ENCODE measurements at regions not wholly inside any gene's neighbourhood (a gene's known extent, or its start where the extent isn't known, plus 50 kb on each side); places are given as distances from the start of the nearest gene placed in this dataset.

DNA sequence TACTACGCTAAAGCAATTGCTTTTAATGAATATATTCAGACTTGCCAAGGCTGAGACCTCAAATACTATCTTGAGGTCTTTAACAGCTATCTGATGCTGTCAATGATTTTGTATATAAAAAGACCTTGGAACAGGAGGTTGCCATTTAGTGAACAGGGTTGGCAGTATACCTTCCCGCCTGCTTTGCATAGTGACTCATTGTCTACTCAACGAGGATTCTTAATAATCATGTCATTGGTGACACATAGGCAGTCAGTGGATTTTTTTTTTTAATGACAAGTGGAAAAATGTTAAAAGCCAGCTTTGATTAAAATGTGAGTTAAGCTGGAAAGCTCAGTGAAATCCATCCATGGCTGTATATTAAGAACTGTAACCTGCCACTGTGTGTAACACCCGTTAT lies 164.0 kb downstream of the ASMT start:
- TF ChIP-seq CTCF (conservative IDR thresholded peaks at IDR 0.05; ENCODE audit: low read depth, low read length): no peak
- no peak for DNase-seq (ENCODE audit: low read depth)
- no peak overlapping the region for H3K4me3 ChIP-seq (ENCODE audit: low read depth, low read length)

DNA sequence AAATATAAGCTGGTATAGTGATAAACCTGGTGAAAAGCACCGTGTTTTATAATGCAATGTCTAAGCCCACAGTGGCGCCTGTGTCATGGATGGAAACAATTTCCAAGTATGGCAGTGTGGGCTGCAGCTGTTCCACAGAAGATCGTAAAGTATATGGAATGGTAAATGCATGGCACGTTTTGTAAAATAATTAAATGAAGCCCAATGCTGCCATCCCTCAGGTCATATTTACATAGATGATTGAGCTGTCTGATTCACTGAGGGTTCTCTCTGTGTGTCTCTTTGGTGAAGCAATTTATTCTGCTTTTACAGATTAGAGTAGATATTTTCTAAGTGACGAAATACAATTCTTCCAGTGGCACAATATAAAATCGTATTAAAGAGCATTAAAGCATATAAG lies 164.8 kb downstream of the ASMT start:
- H3K4me3 ChIP-seq (ENCODE audit: low read depth, low read length): no peak overlapping the region
- no peak for DNase-seq (ENCODE audit: low read depth)
- TF ChIP-seq CTCF (conservative IDR thresholded peaks at IDR 0.05; ENCODE audit: low read depth, low read length): no peak

DNA sequence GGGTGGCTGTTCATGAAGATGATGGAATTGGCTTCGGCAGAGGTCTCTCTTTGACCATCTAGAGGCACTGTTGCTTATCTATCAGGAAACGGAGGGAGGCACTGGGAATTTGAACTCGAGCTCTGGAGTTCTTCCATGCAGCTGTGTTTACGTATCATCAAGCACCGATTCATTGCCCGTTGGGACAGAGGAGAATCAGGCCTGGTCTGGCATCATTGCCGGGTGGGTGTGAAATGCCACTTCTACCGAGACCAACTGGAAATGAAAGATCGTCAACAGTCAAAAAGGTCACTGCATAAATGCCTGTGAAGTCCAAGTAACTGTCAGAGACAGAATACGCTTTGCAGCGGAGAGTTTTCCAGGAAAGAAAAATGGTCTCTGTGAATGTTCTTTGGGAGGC lies 166.9 kb downstream of the ASMT start:
- no peak for DNase-seq (ENCODE audit: low read depth)

DNA sequence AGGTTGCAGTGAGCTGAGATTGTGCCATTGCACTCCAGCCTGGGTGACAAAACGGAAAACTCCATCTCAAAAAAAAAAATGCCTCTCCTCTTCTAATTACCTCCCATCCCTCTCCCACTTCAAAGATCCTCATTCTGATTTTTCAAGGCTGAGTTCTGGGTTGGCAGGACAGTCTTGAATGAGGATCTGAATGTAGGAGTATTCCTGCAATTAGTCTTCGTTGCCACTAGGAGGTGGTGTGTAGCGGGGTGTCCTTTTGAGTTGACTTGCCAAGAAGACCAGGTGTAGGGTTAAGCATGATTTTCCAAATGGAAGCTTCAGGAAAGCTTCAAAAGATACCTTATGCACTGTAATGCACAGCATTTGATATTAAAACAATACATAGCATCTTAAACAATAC lies 169.9 kb downstream of the ASMT start:
- no peak for DNase-seq (ENCODE audit: low read depth)
- H3K4me3 ChIP-seq (ENCODE audit: low read depth, low read length): no peak overlapping the region
- no peak for TF ChIP-seq CTCF (conservative IDR thresholded peaks at IDR 0.05; ENCODE audit: low read depth, low read length)

More for the DNA sequence above, 166.9 kb downstream of the ASMT start:
- no peak for TF ChIP-seq CTCF (conservative IDR thresholded peaks at IDR 0.05; ENCODE audit: low read depth, low read length)
- H3K4me3 ChIP-seq (ENCODE audit: low read depth, low read length): no peak overlapping the region

GRCh38 chrX:1788300-1788911 lies 173.5 kb downstream of the ASMT start:
- no peak overlapping the region for H3K4me3 ChIP-seq (ENCODE audit: low read depth, low read length)
- no peak for DNase-seq (ENCODE audit: low read depth)
- TF ChIP-seq CTCF (conservative IDR thresholded peaks at IDR 0.05; ENCODE audit: low read depth, low read length): no peak

- TF ChIP-seq CTCF (conservative IDR thresholded peaks at IDR 0.05; ENCODE audit: low read depth, low read length): no peak
- no peak for DNase-seq (ENCODE audit: low read depth)
Measured at GRCh38 chrX:1792636-1793035, 177.8 kb downstream of the ASMT start.

DNA sequence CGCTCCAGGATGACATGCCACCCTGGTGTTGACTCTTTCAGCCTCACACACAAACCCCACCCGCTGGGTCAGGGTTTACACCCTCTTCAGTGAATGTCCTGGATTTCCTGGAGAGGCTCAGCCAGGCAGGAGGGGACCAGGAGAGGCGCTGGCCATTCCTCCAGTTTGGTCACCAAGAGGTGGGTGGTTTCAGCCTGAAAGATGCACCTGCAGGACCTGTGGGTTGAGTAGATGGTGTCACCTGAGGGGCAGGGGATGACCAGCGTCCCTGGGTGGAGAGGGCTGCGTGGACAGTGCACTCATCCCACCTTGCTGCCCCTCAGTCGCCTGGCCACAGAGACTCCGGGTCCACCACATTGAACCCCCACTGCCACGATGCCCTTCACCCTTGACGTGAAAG lies 179.7 kb downstream of the ASMT start:
- no peak for DNase-seq (ENCODE audit: low read depth)
- no peak overlapping the region for H3K4me3 ChIP-seq (ENCODE audit: low read depth, low read length)
- TF ChIP-seq CTCF (conservative IDR thresholded peaks at IDR 0.05; ENCODE audit: low read depth, low read length): no peak

More at GRCh38 chrX:1792636-1793035, 177.8 kb downstream of the ASMT start:
- H3K4me3 ChIP-seq (ENCODE audit: low read depth, low read length): no peak overlapping the region
